MCF 10A (cell line): ENCODE measurements at regions not wholly inside any gene's neighbourhood (a gene's known extent, or its start where the extent isn't known, plus 50 kb on each side); places are given as distances from the start of the nearest gene placed in this dataset.

Source experiments
- BruUV-seq: library from RNA; stranded (reverse); fragments of 400-500 nt; replicated peaks from 2 replicates; lab custom pipeline; 2021; lab: Mats Ljungman, UMichigan
- CTCF ChIA-PET: fragments of 300-600 bp; sonication (Branson Sonifier 250); formaldehyde crosslinking; extraction: SDS; loops from one replicate; lab custom pipeline; 2021; ENCODE audit warnings: antibody characterized with exemption, inconsistent platforms; lab: Yijun Ruan, JAX
- POLR2A ChIA-PET: fragments of 300-600, 350-650 bp; sonication (Branson Sonifier 250); formaldehyde crosslinking; extraction: SDS; loops from one replicate; lab custom pipeline; 2020; ENCODE audit warnings: antibody characterized with exemption, inconsistent platforms; lab: Yijun Ruan, JAX
- DNase-seq: peaks from one replicate; pipeline ENCODE4 v3.0.0-alpha.2; 2018; ENCODE audit not compliant: unreplicated experiment
- H3K27ac Mint-ChIP-seq: one replicate; pipeline ENCODE4 v1.8.0; 2022; ENCODE audit warnings: mild to moderate bottlenecking, low read depth, mixed read lengths; ENCODE audit not compliant: unreplicated experiment
- H3K27me3 Mint-ChIP-seq: one replicate; pipeline ENCODE4 v1.8.0; 2022; ENCODE audit warnings: mixed read lengths; ENCODE audit not compliant: insufficient read depth, unreplicated experiment
- H3K36me3 Mint-ChIP-seq: one replicate; pipeline ENCODE4 v1.8.0; 2022; ENCODE audit warnings: mild to moderate bottlenecking, moderate library complexity, mixed read lengths; ENCODE audit not compliant: insufficient read depth, unreplicated experiment
- H3K4me1 Mint-ChIP-seq: one replicate; pipeline ENCODE4 v1.8.0; 2022; ENCODE audit warnings: mixed read lengths; ENCODE audit not compliant: insufficient read depth, unreplicated experiment
- H3K4me3 Mint-ChIP-seq: one replicate; pipeline ENCODE4 v1.8.0; 2022; ENCODE audit warnings: mild to moderate bottlenecking, moderate library complexity, mixed read lengths; ENCODE audit not compliant: unreplicated experiment
- H3K9me3 Mint-ChIP-seq: one replicate; pipeline ENCODE4 v1.8.0; 2022; ENCODE audit warnings: mixed read lengths; ENCODE audit not compliant: unreplicated experiment
- CTCF ChIP-seq: fragments of 200-600 bp; IDR thresholded peaks from one replicate; pipeline ENCODE4 v1.8.0; 2022; ENCODE audit warnings: antibody characterized with exemption, mild to moderate bottlenecking; ENCODE audit not compliant: unreplicated experiment
- intact Hi-C: fragments of 100-400 bp; cut with micrococcal nuclease; formaldehyde crosslinking; loops from 2 replicates; pipeline ENCODE4 v1.14.1; 2022

- no TSS peak for BruUV-seq
- H3K36me3 Mint-ChIP-seq = no peaks in the 10 kb centered on the region
- TF ChIP-seq CTCF = no peak
- DNase-seq = no peak
- H3K4me1 Mint-ChIP-seq = no peaks in the 10 kb centered on the region
- H3K4me3 Mint-ChIP-seq = no peak overlapping the region
- ChIA-PET POLR2A (no interaction called here), CTCF (interaction anchor here (0.6 kb wide), 1 partner anchor 1015 kb away, joined by 4 read pairs; no protein-coding TSS in a partner anchor)
- no peak overlapping the region for H3K27ac Mint-ChIP-seq
- H3K9me3 Mint-ChIP-seq = no peaks in the 10 kb centered on the region
- intact Hi-C loops = no loop called here
- H3K27me3 Mint-ChIP-seq = no peaks in the 10 kb centered on the region
These were observed 225.1 kb upstream of the ADGRB3 start for GRCh38 chr6:68410021-68410420.

GRCh38 chr6:68400396-68400795 is 234.7 kb upstream of the ADGRB3 start:
- Mint-ChIP-seq H3K27ac (no peak overlapping the region), H3K27me3 (no peaks in the 10 kb centered on the region), H3K4me3 (no peak overlapping the region), H3K36me3 (no peaks in the 10 kb centered on the region), H3K9me3 (peaks cover 25% of the 10 kb centered on the region), H3K4me1 (no peaks in the 10 kb centered on the region)
- intact Hi-C loops = no loop called here
- DNase-seq = no peak
- CTCF ChIA-PET = interaction anchor here (0.8 kb wide), 1 partner anchor 14 kb away, joined by 3 read pairs; no protein-coding TSS in a partner anchor
- no peak for TF ChIP-seq CTCF
- BruUV-seq = no TSS peak
- POLR2A ChIA-PET = no interaction called here

- Mint-ChIP-seq H3K27me3 (no peaks in the 10 kb centered on the region), H3K27ac (no peak overlapping the region), H3K36me3 (peaks cover 5% of the 10 kb centered on the region), H3K9me3 (no peaks in the 10 kb centered on the region), H3K4me3 (no peak overlapping the region), H3K4me1 (peaks cover 6% of the 10 kb centered on the region)
- POLR2A ChIA-PET = no interaction called here
- CTCF ChIA-PET = no interaction called here
- intact Hi-C loops = no loop called here
- no peak for TF ChIP-seq CTCF
- no TSS peak for BruUV-seq
- DNase-seq = no peak
These were observed 243.1 kb upstream of the ADGRB3 start for GRCh38 chr6:68391953-68392352.

GRCh38 chr6:68372991-68373390 is 262.1 kb upstream of the ADGRB3 start:
- POLR2A ChIA-PET = no interaction called here
- Mint-ChIP-seq H3K4me3 (no peak overlapping the region), H3K36me3 (no peaks in the 10 kb centered on the region), H3K27me3 (no peaks in the 10 kb centered on the region), H3K27ac (no peak overlapping the region), H3K4me1 (no peaks in the 10 kb centered on the region), H3K9me3 (no peaks in the 10 kb centered on the region)
- CTCF ChIA-PET = interaction anchor here (0.5 to 0.6 kb wide), 2 partner anchors 1320 to 1634 kb away, joined by 3 read pairs; no protein-coding TSS in a partner anchor
- no peak for DNase-seq
- intact Hi-C loops = no loop called here
- BruUV-seq = no TSS peak
- TF ChIP-seq CTCF = no peak
